ENCODE measurements at regions not wholly inside any gene's neighbourhood (a gene's known extent, or its start where the extent isn't known, plus 50 kb on each side); places are given as distances from the start of the nearest gene placed in this dataset.

DNA sequence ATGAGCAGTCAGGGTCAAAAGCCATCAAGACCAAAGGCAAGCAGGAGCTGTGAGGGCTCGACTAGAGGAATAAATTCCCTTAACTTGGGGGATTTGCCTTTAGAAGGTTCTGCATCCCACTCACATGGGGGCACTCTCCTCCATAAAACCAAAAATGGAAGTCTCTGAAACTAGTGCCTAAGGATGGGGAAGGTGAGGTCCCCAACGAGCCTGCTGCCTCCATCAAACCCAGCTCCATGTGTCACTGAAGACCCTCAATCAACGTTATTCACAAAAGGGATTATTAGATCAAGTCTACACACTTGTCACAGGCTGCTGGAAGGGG lies 254.9 kb upstream of the NCKAP5 start:
- no peaks in the 10 kb centered on the region for H3K4me1 ChIP-seq (replicated peaks in 1 of 4; ENCODE audit: control insufficient read depth in 3 of 4, insufficient read depth in 4 of 4, low read length in 3 of 4)
- H3K4me2 ChIP-seq (ENCODE audit: insufficient read depth in 1 of 2, low read depth in 2 of 2, low read length in 2 of 2): no peak overlapping the region
- H3K9me3 ChIP-seq (ENCODE audit: insufficient read depth in 2 of 2, low read depth in 1 of 2, low read length in 1 of 2): no peaks in the 10 kb centered on the region
- H2AFZ ChIP-seq (ENCODE audit: low read length): no peak overlapping the region
- no peak overlapping the region for H3K14ac ChIP-seq (ENCODE audit: insufficient read length)
- H3K56ac ChIP-seq (replicated peaks; ENCODE audit: insufficient read length, low read depth, low read length): no peak overlapping the region
- FAIRE-seq: no peak
- no peaks in the 10 kb centered on the region for H3K36me3 ChIP-seq (ENCODE audit: control insufficient read depth in 2 of 4, insufficient read depth in 4 of 4, low read length in 3 of 4)
- no peak overlapping the region for H3K4ac ChIP-seq (replicated peaks; ENCODE audit: insufficient read length, low read depth, low read length)
- no peak overlapping the region for H3K23ac ChIP-seq (ENCODE audit: insufficient read length)
- H3K27me3 ChIP-seq (replicated peaks in 1 of 4; ENCODE audit: control insufficient read depth in 3 of 4, extremely low read depth in 1 of 4, insufficient read depth in 3 of 4, low read length in 3 of 4): no peaks in the 10 kb centered on the region
- no peaks in the 10 kb centered on the region for H3K79me1 ChIP-seq (ENCODE audit: low read depth, low read length)
- no peak overlapping the region for H3K4me3 ChIP-seq (ENCODE audit: extremely low read depth in 1 of 4, insufficient read depth in 2 of 4, low read depth in 3 of 4, low read length in 4 of 4)
- DNase-seq (ENCODE audit: low read depth in 1 of 2, low spot score in 2 of 2): no peak
- no peak overlapping the region for H2AK5ac ChIP-seq (ENCODE audit: low read depth, low read length)
- no peak overlapping the region for H4K8ac ChIP-seq (ENCODE audit: extremely low read depth, insufficient read depth, low read length)
- no peaks in the 10 kb centered on the region for H4K20me1 ChIP-seq (replicated peaks in 1 of 2; ENCODE audit: control insufficient read depth in 1 of 2, insufficient read depth in 2 of 2, low read length in 2 of 2)
- H2BK12ac ChIP-seq (ENCODE audit: low read depth, low read length): no peak overlapping the region
- H3K9ac ChIP-seq (replicated peaks in 1 of 4; ENCODE audit: extremely low read depth in 1 of 4, low read depth in 3 of 4, low read length in 3 of 4): no peak overlapping the region
- no peak overlapping the region for H2BK120ac ChIP-seq (replicated peaks; ENCODE audit: low read depth, low read length)
- H2BK20ac ChIP-seq (ENCODE audit: low read length): no peak overlapping the region
- no peak overlapping the region for H2BK5ac ChIP-seq (ENCODE audit: low read depth, low read length)
- CTCF ChIA-PET (ENCODE audit: partially characterized antibody): interaction anchor here (2.1 to 2.3 kb wide), 2 partner anchors 14 to 21 kb away, joined by 5 to 9 read pairs; no protein-coding TSS in a partner anchor
- H2BK15ac ChIP-seq (ENCODE audit: low read length): no peak overlapping the region
- TF ChIP-seq CEBPB (IDR thresholded peaks at IDR 0.05; ENCODE audit: low read depth, low read length) (no peak), FOSL1 (IDR thresholded peaks at IDR 0.05; ENCODE audit: insufficient read depth, low read depth, low read length) (no peak)
- TF ChIP-seq, protein P1, sequence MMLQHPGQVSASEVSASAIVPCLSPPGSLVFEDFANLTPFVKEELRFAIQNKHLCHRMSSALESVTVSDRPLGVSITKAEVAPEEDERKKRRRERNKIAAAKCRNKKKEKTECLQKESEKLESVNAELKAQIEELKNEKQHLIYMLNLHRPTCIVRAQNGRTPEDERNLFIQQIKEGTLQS (IDR thresholded peaks at IDR 0.05; ENCODE audit: insufficient read depth, low read depth, low read length): no peak
- H3K27ac ChIP-seq (ENCODE audit: low read depth, low read length): no peak overlapping the region
- no peak overlapping the region for H4K91ac ChIP-seq (replicated peaks; ENCODE audit: insufficient read length, low read length)
- POLR2A ChIA-PET (ENCODE audit: partially characterized antibody): no interaction called here
- no peaks in the 10 kb centered on the region for H3K23me2 ChIP-seq (ENCODE audit: low read depth, low read length)
- H3K18ac ChIP-seq (ENCODE audit: extremely low read depth, low read length): no peak overlapping the region
- WGBS, 2 experiments (ENCODE audit: extremely low coverage in 1 of 2, insufficient coverage in 1 of 2, insufficient read length in 1 of 2, insufficient replicate concordance in 2 of 2, low coverage in 1 of 2, low lambda C conversion rate in 2 of 2, missing lambda C conversion rate in 1 of 2): 95% methylated on average over 3 of the region's 3 CpGs; no CpG with 5 or more reads in 1 of the 2 experiments
- H4K5ac ChIP-seq (ENCODE audit: insufficient read length, low read depth, low read length): no peak overlapping the region
- no peaks in the 10 kb centered on the region for H3K79me2 ChIP-seq (ENCODE audit: control insufficient read depth in 1 of 2, insufficient read depth in 2 of 2, low read length in 2 of 2)

Measured in H1 (cell line).